GM12875 (cell line): ENCODE measurements at regions not wholly inside any gene's neighbourhood (a gene's known extent, or its start where the extent isn't known, plus 50 kb on each side); places are given as distances from the start of the nearest gene placed in this dataset.

ENCODE experiments used
- H3K4me3 ChIP-seq: one replicate; pipeline ENCODE4 v1.5.1; 2011; ENCODE audit warnings: low read depth, low read length, control low read depth
- TF ChIP-seq, protein P1 (sequence below): IDR thresholded peaks from 2 replicates; pipeline ENCODE4 v1.5.1; 2011; ENCODE audit warnings: low read depth, mild to moderate bottlenecking, control low read depth, inconsistent platforms, low read length, moderate library complexity, borderline replicate concordance; ENCODE audit not compliant: insufficient read depth

- H3K4me3 ChIP-seq = no peak overlapping the region
- TF ChIP-seq, protein P1, sequence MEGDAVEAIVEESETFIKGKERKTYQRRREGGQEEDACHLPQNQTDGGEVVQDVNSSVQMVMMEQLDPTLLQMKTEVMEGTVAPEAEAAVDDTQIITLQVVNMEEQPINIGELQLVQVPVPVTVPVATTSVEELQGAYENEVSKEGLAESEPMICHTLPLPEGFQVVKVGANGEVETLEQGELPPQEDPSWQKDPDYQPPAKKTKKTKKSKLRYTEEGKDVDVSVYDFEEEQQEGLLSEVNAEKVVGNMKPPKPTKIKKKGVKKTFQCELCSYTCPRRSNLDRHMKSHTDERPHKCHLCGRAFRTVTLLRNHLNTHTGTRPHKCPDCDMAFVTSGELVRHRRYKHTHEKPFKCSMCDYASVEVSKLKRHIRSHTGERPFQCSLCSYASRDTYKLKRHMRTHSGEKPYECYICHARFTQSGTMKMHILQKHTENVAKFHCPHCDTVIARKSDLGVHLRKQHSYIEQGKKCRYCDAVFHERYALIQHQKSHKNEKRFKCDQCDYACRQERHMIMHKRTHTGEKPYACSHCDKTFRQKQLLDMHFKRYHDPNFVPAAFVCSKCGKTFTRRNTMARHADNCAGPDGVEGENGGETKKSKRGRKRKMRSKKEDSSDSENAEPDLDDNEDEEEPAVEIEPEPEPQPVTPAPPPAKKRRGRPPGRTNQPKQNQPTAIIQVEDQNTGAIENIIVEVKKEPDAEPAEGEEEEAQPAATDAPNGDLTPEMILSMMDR = no peak
These were observed 284.9 kb upstream of the MDFIC2 start for GRCh38 chr3:70597312-70597711.

GRCh38 chr3:70583682-70584081 lies 271.2 kb upstream of the MDFIC2 start:
- no peak overlapping the region for H3K4me3 ChIP-seq
- TF ChIP-seq, protein P1 = no peak

- TF ChIP-seq, protein P1 = no peak
- H3K4me3 ChIP-seq = no peak overlapping the region
These were observed 270.4 kb upstream of the MDFIC2 start for GRCh38 chr3:70582803-70583202.

GRCh38 chr3:70580021-70580420 lies 267.6 kb upstream of the MDFIC2 start:
- TF ChIP-seq, protein P1 = no peak
- H3K4me3 ChIP-seq = no peak overlapping the region

DNA sequence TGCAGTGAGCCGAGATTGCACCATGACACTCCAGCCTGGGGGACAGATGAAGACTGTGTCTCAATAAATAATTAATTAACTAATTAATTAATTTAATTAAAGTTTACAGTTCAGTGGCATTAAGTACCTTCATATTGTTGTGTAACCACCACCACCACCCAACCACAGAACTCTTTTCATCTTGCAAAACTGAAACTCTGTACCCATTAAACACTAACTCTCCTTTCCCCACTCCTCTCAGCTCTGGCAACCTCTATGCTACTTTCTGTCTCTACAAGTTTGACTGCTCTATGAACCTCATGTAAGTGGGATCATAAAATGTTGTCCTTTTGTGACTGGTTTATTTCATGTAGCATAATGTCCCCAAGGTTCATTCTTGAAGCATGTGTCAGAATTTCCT lies 259.3 kb upstream of the MDFIC2 start:
- TF ChIP-seq, protein P1 = no peak
- H3K4me3 ChIP-seq = no peak overlapping the region

DNA sequence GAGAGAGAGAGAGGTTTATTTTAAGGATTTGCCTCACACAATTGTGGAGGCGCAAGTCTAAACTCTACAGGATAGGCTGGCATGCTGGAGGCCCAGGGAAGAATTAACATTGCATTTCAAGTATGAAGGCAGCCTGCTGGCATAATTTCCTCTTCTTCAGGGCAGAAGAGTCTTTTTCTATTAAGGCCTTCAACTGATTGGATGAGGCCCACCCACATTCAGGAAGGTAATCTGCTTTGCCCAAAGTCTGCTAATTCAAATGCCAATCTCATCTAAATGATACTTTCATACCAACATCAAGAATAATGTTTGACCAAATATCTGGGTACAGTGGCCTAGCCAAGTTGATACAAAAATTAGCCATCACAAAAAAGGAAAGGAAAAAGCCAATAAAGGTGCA lies 258.1 kb upstream of the MDFIC2 start:
- TF ChIP-seq, protein P1 = no peak
- H3K4me3 ChIP-seq = no peak overlapping the region

- TF ChIP-seq, protein P1 = no peak
- no peak overlapping the region for H3K4me3 ChIP-seq
These were observed 256.2 kb upstream of the MDFIC2 start for GRCh38 chr3:70568626-70569025.
